ENCODE measurements at regions not wholly inside any gene's neighbourhood (a gene's known extent, or its start where the extent isn't known, plus 50 kb on each side); places are given as distances from the start of the nearest gene placed in this dataset.

- intact Hi-C loops (cut with micrococcal nuclease; ENCODE audit: unreplicated experiment), result no loop called here
- Histone ChIP-seq H3K4me3 (ENCODE audit: low read depth in 2 of 2, low read length in 2 of 2) (no peak overlapping the region), H3K36me3 (ENCODE audit: control insufficient read depth, insufficient read depth, low read length) (no peaks in the 10 kb centered on the region), H3K4me1 (ENCODE audit: control insufficient read depth, insufficient read depth, low read length) (no peaks in the 10 kb centered on the region), H3K27me3 (ENCODE audit: control insufficient read depth, insufficient read depth, low read length) (no peaks in the 10 kb centered on the region), H3K27ac (ENCODE audit: low read length) (no peak overlapping the region), H3K9me3 (ENCODE audit: control insufficient read depth, insufficient read depth, low read depth, low read length) (no peaks in the 10 kb centered on the region)
- CTCF ChIA-PET, result no interaction called here
- no TSS peak for BruUV-seq (replicated peaks)
- POLR2A ChIA-PET, result no interaction called here
- no peak for ATAC-seq
- DNase-seq (ENCODE audit: low read depth, low spot score), result no peak
- no peak for TF ChIP-seq CTCF (IDR thresholded peaks at IDR 0.05)
- TF ChIP-seq SIN3A (IDR thresholded peaks at IDR 0.05; ENCODE audit: borderline replicate concordance, insufficient read depth, low read depth, low read length), result no peak
- no peak for TF ChIP-seq REST (IDR thresholded peaks at IDR 0.05; ENCODE audit: insufficient read depth in 1 of 2, low read depth in 2 of 2, low read length in 1 of 2)
- no peak for TF ChIP-seq POLR2AphosphoS5 (IDR thresholded peaks at IDR 0.05; ENCODE audit: low read depth, low read length)
- no peak for TF ChIP-seq TCF7L2 (IDR thresholded peaks at IDR 0.05; ENCODE audit: low read depth, low read length)
- in situ Hi-C loops (cut with HindIII; ENCODE audit: low pct_unique_long_range_greater_than_20kb, low sequenced_read_pairs), result no loop called here
These were observed 71.8 kb upstream of the TMEM108 start for GRCh38 chr3:132966374-132966773.

DNA sequence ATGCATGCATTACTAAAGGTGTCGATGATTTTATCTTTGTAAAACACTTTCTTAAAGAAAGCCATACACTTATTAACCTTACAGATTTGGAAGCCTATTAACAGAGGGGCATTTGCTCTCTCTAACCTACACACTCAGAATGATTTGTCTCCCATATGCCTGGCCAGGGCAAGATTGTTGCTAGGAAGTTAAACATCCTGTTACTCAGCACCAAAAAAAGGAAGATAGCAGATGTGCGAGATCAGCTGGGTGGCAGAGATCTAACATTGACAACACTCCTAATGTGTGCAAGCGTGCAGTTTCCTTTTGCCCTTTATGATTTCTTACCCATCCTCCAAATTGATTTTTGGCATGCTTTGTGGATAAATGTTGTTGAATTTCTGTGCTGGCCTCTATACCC lies 73.9 kb upstream of the TMEM108 start:
- H3K36me3 ChIP-seq (ENCODE audit: control insufficient read depth, insufficient read depth, low read length), result no peaks in the 10 kb centered on the region
- in situ Hi-C loops (cut with HindIII; ENCODE audit: low pct_unique_long_range_greater_than_20kb, low sequenced_read_pairs), result no loop called here
- no peak for ATAC-seq
- no peak overlapping the region for H3K27ac ChIP-seq (ENCODE audit: low read length)
- DNase-seq (ENCODE audit: low read depth, low spot score), result no peak
- CTCF ChIA-PET, result no interaction called here
- H3K9me3 ChIP-seq (ENCODE audit: control insufficient read depth, insufficient read depth, low read depth, low read length), result no peaks in the 10 kb centered on the region
- POLR2A ChIA-PET, result no interaction called here
- no peaks in the 10 kb centered on the region for H3K4me1 ChIP-seq (ENCODE audit: control insufficient read depth, insufficient read depth, low read length)
- TF ChIP-seq POLR2AphosphoS5 (IDR thresholded peaks at IDR 0.05; ENCODE audit: low read depth, low read length), result no peak
- TF ChIP-seq TCF7L2 (IDR thresholded peaks at IDR 0.05; ENCODE audit: low read depth, low read length), result no peak
- TF ChIP-seq CTCF (IDR thresholded peaks at IDR 0.05), result no peak
- no peak for TF ChIP-seq REST (IDR thresholded peaks at IDR 0.05; ENCODE audit: insufficient read depth in 1 of 2, low read depth in 2 of 2, low read length in 1 of 2)
- TF ChIP-seq SIN3A (IDR thresholded peaks at IDR 0.05; ENCODE audit: borderline replicate concordance, insufficient read depth, low read depth, low read length), result no peak
- intact Hi-C loops (cut with micrococcal nuclease; ENCODE audit: unreplicated experiment), result no loop called here
- H3K4me3 ChIP-seq (ENCODE audit: low read depth in 2 of 2, low read length in 2 of 2), result no peak overlapping the region
- no TSS peak for BruUV-seq (replicated peaks)
- no peaks in the 10 kb centered on the region for H3K27me3 ChIP-seq (ENCODE audit: control insufficient read depth, insufficient read depth, low read length)

All from Panc1 (cell line).